ENCODE measurements at regions not wholly inside any gene's neighbourhood (a gene's known extent, or its start where the extent isn't known, plus 50 kb on each side); places are given as distances from the start of the nearest gene placed in this dataset.

DNA sequence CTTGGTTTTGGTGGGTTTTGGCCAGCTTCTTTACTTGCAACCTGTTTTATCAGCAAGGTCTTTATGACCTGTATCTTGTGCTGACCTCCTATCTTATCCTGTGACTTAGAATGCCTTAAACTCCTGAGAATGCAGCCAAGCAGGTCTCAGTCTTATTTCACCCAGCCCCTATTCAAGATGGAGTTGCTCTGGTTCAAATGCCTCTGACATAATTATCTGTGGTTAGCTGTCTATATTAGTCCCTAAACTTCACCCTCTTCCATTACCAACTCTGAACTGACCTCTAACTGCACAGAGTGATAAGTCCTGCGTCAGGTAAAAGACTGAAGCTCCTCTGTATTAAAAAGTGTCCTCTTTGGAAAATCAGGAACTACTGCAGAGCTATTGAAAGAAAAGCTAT lies 61.9 kb upstream of the CD96 start:
- no peak for DNase-seq

- DNase-seq = no peak
These were observed 60.4 kb upstream of the CD96 start for GRCh38 chr3:111481551-111481950.

DNA sequence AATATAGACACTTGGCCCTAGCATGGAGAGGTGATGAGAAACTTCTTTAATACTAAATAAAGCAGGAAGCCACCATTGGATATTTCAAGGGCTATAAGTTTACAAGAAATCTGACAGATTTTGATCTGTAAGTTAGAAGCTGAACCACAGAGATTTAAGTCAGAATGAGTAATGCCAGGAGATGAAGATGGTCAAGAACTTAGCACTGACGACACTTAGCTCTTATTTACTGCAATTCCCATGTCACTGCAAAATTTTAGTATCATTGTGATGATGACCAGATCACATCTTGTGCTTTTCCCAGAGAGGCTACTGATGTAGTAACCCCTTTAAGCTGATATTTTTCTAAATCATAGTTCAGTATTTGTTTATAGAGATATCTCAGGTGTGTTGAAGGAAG lies 59.4 kb upstream of the CD96 start:
- no peak for DNase-seq

DNA sequence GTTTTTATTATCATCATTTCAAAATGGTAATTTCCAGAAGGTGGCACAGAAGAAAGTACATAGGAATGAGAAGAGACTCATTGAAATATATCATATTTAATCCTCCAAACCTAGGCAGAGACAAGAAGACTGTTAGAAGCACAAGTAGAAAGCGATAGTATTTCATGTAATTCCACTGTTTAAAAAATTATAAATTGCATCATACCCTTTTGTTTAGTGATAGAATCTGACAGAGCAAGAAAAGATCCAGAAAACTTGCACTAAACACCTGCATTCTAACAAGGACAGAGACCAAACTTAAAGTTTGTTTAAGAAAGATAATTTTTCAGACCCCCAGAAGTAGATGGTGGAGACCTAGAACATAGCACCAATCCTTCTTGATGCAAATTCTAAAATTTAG lies 56.9 kb upstream of the CD96 start:
- DNase-seq = no peak
